SK-N-SH treated with all-trans-retinoic acid at 6 μM for 48 hours (cell line): ENCODE measurements at regions not wholly inside any gene's neighbourhood (a gene's known extent, or its start where the extent isn't known, plus 50 kb on each side); places are given as distances from the start of the nearest gene placed in this dataset.

Source experiments
- ATAC-seq: fragments of 200-7000 bp; cut with Tn5 transposase; 3 replicates; pipeline ENCODE4 v1.9.1; 2020; ENCODE audit warnings: mild to moderate bottlenecking, moderate library complexity
- ARNTL ChIP-seq: fragments of 450-650 bp; formaldehyde crosslinking; IDR thresholded peaks from 2 replicates; pipeline ENCODE4 v1.5.0; 2020; ENCODE audit warnings: low read depth, mild to moderate bottlenecking, moderate library complexity, borderline replicate concordance
- BACH2 ChIP-seq: fragments of 250-450 bp; sonication (Bioruptor Pico); IDR thresholded peaks from 2 replicates; pipeline ENCODE4 v1.9.0; 2021; ENCODE audit warnings: mild to moderate bottlenecking, borderline replicate concordance
- CREB5 ChIP-seq: fragments of 250-450 bp; sonication (Bioruptor Pico); IDR thresholded peaks from 2 replicates; pipeline ENCODE4 v1.5.1; 2020; ENCODE audit warnings: low read depth, mild to moderate bottlenecking, moderate library complexity
- ESRRG ChIP-seq: fragments of 250-450 bp; sonication (Bioruptor Pico); IDR thresholded peaks from 2 replicates; pipeline ENCODE4 v1.6.1; 2021; ENCODE audit warnings: mild to moderate bottlenecking
- GLIS3 ChIP-seq: fragments of 250-450 bp; sonication (Bioruptor Pico); IDR thresholded peaks from 2 replicates; pipeline ENCODE4 v1.5.0; 2020; ENCODE audit warnings: mild to moderate bottlenecking, moderate library complexity
- ISL1 ChIP-seq: fragments of 250-450 bp; sonication (Bioruptor Pico); IDR thresholded peaks from 2 replicates; pipeline ENCODE4 v2.1.2; 2022; ENCODE audit warnings: mild to moderate bottlenecking, moderate library complexity
- OSR1 ChIP-seq: fragments of 250-450 bp; sonication (Bioruptor Pico); IDR thresholded peaks from 2 replicates; pipeline ENCODE4 v1.8.0; 2022; ENCODE audit warnings: moderate library complexity, mild to moderate bottlenecking, inconsistent platforms
- PPARA ChIP-seq: fragments of 250-450 bp; sonication (Bioruptor Pico); IDR thresholded peaks from 2 replicates; pipeline ENCODE4 v1.5.0; 2020; ENCODE audit warnings: mild to moderate bottlenecking, borderline replicate concordance
- RARB ChIP-seq: fragments of 250-450 bp; sonication (Bioruptor Pico); IDR thresholded peaks from 2 replicates; pipeline ENCODE4 v1.8.0; 2021; ENCODE audit warnings: mild to moderate bottlenecking, moderate library complexity
- SNAI2 ChIP-seq: fragments of 250-450 bp; sonication (Bioruptor Pico); IDR thresholded peaks from 2 replicates; pipeline ENCODE4 v1.5.0; 2020; ENCODE audit warnings: mild to moderate bottlenecking, moderate library complexity
- TCF4 ChIP-seq: fragments of 250-450 bp; sonication (Bioruptor Pico); IDR thresholded peaks from 2 replicates; pipeline ENCODE4 v1.8.0; 2021; ENCODE audit warnings: mild to moderate bottlenecking, moderate library complexity, borderline replicate concordance
- TOX ChIP-seq: fragments of 250-450 bp; sonication (Bioruptor Pico); IDR thresholded peaks from 2 replicates; pipeline ENCODE4 v1.8.0; 2021; ENCODE audit warnings: mild to moderate bottlenecking, moderate library complexity, borderline replicate concordance
- ZC3H10 ChIP-seq: fragments of 250-450 bp; sonication (Bioruptor Pico); IDR thresholded peaks from 2 replicates; pipeline ENCODE4 v1.5.1; 2021; ENCODE audit warnings: mild to moderate bottlenecking, moderate library complexity
- ZFP30 ChIP-seq: fragments of 450-650 bp; formaldehyde crosslinking; IDR thresholded peaks from 2 replicates; pipeline ENCODE4 v1.5.0; 2022; ENCODE audit warnings: mild to moderate bottlenecking, moderate library complexity
- ZNF565 ChIP-seq: fragments of 450-650 bp; formaldehyde crosslinking; conservative IDR thresholded peaks from 2 replicates; pipeline ENCODE4 v1.5.0; 2020; ENCODE audit warnings: low read depth, mild to moderate bottlenecking, moderate library complexity
- ZNF70 ChIP-seq: fragments of 450-650 bp; formaldehyde crosslinking; IDR thresholded peaks from 2 replicates; pipeline ENCODE4 v1.5.0; 2020; ENCODE audit warnings: mild to moderate bottlenecking, moderate library complexity
- TF ChIP-seq, protein P1 (sequence below): fragments of 250-450 bp; sonication (Bioruptor Pico); IDR thresholded peaks from 2 replicates; pipeline ENCODE4 v1.5.1; 2021; ENCODE audit warnings: mild to moderate bottlenecking, moderate library complexity
- TF ChIP-seq, protein P2 (sequence below): fragments of 250-450 bp; sonication (Bioruptor Pico); IDR thresholded peaks from 2 replicates; pipeline ENCODE4 v1.8.0; 2021; ENCODE audit warnings: low read depth, mild to moderate bottlenecking, moderate library complexity, borderline replicate concordance
- TF ChIP-seq, protein P3 (sequence below): fragments of 250-450 bp; sonication (Bioruptor Pico); IDR thresholded peaks from 2 replicates; pipeline ENCODE4 v1.5.0; 2020; ENCODE audit warnings: mild to moderate bottlenecking, moderate library complexity
- TF ChIP-seq, protein P4 (sequence below): fragments of 250-450 bp; sonication (Bioruptor Pico); IDR thresholded peaks from 2 replicates; pipeline ENCODE4 v1.8.0; 2020; ENCODE audit warnings: mild to moderate bottlenecking, moderate library complexity, borderline replicate concordance

DNA sequence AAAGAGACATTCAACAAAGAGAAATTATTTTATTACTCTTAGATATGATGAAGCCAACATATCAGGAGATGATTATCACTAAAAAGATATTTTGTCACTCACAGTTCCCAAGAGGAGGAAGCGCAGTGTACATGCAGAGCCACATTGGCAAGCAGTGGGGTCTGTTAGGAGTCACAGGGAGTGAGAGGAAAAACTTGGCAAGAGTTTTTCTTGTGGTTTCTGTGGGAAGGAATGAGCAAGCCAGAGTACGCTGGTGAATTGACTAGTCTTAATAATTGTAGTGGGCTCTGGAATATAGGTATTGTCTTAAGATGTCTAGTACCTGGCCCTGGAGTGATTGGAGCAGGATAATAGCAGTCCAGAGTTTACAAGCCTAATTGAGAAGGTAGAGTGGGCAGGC lies 1095.2 kb downstream of the GRIK2 start:
- TF ChIP-seq ZC3H10 (CRISPR knock-in tag) (no peak), OSR1 (CRISPR knock-in tag) (no peak), ISL1 (CRISPR knock-in tag) (no peak), SNAI2 (CRISPR knock-in tag) (no peak), CREB5 (CRISPR knock-in tag) (no peak), PPARA (CRISPR knock-in tag) (no peak)
- peak; percentile 65; the same call in 2 of the 3 replicates for ATAC-seq

- TF ChIP-seq ZFP30 (no peak), TCF4 (peak; percentile 67; the same call in 1 of the 2 replicates)
- TF ChIP-seq, protein P1, sequence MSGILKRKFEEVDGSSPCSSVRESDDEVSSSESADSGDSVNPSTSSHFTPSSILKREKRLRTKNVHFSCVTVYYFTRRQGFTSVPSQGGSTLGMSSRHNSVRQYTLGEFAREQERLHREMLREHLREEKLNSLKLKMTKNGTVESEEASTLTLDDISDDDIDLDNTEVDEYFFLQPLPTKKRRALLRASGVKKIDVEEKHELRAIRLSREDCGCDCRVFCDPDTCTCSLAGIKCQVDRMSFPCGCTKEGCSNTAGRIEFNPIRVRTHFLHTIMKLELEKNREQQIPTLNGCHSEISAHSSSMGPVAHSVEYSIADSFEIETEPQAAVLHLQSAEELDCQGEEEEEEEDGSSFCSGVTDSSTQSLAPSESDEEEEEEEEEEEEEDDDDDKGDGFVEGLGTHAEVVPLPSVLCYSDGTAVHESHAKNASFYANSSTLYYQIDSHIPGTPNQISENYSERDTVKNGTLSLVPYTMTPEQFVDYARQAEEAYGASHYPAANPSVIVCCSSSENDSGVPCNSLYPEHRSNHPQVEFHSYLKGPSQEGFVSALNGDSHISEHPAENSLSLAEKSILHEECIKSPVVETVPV = no peak
- no peak for ATAC-seq
Observed at GRCh38 chr6:102485480-102485879, 1092.0 kb downstream of the GRIK2 start.

GRCh38 chr6:102474041-102474807 lies 1080.7 kb downstream of the GRIK2 start:
- no peak for ATAC-seq
- TF ChIP-seq ISL1 (CRISPR knock-in tag) (no peak), ZFP30 (no peak), TCF4 (no peak), ESRRG (no peak), GLIS3 (CRISPR knock-in tag) (no peak), OSR1 (CRISPR knock-in tag) (no peak), TOX (no peak), ZNF565 (CRISPR knock-in tag) (no peak), SNAI2 (CRISPR knock-in tag) (no peak), PPARA (CRISPR knock-in tag) (no peak), ZC3H10 (CRISPR knock-in tag) (no peak), BACH2 (CRISPR knock-in tag) (no peak), RARB (CRISPR knock-in tag) (no peak), ARNTL (CRISPR knock-in tag) (no peak), ZNF70 (CRISPR knock-in tag) (no peak)
- TF ChIP-seq, protein P2, sequence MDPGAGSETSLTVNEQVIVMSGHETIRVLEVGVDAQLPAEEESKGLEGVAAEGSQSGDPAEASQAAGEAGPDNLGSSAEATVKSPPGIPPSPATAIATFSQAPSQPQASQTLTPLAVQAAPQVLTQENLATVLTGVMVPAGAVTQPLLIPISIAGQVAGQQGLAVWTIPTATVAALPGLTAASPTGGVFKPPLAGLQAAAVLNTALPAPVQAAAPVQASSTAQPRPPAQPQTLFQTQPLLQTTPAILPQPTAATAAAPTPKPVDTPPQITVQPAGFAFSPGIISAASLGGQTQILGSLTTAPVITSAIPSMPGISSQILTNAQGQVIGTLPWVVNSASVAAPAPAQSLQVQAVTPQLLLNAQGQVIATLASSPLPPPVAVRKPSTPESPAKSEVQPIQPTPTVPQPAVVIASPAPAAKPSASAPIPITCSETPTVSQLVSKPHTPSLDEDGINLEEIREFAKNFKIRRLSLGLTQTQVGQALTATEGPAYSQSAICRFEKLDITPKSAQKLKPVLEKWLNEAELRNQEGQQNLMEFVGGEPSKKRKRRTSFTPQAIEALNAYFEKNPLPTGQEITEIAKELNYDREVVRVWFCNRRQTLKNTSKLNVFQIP = no peak
- TF ChIP-seq, protein P3, sequence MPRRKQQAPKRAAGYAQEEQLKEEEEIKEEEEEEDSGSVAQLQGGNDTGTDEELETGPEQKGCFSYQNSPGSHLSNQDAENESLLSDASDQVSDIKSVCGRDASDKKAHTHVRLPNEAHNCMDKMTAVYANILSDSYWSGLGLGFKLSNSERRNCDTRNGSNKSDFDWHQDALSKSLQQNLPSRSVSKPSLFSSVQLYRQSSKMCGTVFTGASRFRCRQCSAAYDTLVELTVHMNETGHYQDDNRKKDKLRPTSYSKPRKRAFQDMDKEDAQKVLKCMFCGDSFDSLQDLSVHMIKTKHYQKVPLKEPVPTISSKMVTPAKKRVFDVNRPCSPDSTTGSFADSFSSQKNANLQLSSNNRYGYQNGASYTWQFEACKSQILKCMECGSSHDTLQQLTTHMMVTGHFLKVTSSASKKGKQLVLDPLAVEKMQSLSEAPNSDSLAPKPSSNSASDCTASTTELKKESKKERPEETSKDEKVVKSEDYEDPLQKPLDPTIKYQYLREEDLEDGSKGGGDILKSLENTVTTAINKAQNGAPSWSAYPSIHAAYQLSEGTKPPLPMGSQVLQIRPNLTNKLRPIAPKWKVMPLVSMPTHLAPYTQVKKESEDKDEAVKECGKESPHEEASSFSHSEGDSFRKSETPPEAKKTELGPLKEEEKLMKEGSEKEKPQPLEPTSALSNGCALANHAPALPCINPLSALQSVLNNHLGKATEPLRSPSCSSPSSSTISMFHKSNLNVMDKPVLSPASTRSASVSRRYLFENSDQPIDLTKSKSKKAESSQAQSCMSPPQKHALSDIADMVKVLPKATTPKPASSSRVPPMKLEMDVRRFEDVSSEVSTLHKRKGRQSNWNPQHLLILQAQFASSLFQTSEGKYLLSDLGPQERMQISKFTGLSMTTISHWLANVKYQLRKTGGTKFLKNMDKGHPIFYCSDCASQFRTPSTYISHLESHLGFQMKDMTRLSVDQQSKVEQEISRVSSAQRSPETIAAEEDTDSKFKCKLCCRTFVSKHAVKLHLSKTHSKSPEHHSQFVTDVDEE = no peak
- TF ChIP-seq, protein P4, sequence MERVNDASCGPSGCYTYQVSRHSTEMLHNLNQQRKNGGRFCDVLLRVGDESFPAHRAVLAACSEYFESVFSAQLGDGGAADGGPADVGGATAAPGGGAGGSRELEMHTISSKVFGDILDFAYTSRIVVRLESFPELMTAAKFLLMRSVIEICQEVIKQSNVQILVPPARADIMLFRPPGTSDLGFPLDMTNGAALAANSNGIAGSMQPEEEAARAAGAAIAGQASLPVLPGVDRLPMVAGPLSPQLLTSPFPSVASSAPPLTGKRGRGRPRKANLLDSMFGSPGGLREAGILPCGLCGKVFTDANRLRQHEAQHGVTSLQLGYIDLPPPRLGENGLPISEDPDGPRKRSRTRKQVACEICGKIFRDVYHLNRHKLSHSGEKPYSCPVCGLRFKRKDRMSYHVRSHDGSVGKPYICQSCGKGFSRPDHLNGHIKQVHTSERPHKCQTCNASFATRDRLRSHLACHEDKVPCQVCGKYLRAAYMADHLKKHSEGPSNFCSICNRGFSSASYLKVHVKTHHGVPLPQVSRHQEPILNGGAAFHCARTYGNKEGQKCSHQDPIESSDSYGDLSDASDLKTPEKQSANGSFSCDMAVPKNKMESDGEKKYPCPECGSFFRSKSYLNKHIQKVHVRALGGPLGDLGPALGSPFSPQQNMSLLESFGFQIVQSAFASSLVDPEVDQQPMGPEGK (CRISPR knock-in tag) = no peak
- TF ChIP-seq, protein P1 = no peak
- TF ChIP-seq, all 23 proteins: peak for 0
